Natural killer cell (primary cell): ENCODE measurements at regions not wholly inside any gene's neighbourhood (a gene's known extent, or its start where the extent isn't known, plus 50 kb on each side); places are given as distances from the start of the nearest gene placed in this dataset.

Experiments used
- ATAC-seq, 3 donors: fragments of 150-1000 bp in 2 of 3; fragments of 200-7000 bp in 1 of 3; cut with Tn5 transposase; 1 replicate in 1 of 3; 2 replicates in 2 of 3; pipeline ENCODE4 v1.10.0; 2021; ENCODE audit warnings: mild to moderate bottlenecking in 2 of 3, moderate library complexity in 2 of 3
- DNase-seq, 2 donors: peaks; one replicate each; pipeline versions ENCODE4 v3.0.0 to v3.0.0-alpha.2; 2013 to 2021; ENCODE audit warnings: mixed read lengths in 1 of 2
- H3K27ac ChIP-seq: one replicate; pipeline ENCODE4 v1.5.1; 2013; ENCODE audit warnings: mild to moderate bottlenecking, low read length
- H3K27me3 ChIP-seq: one replicate; pipeline ENCODE4 v1.6.1; 2013; ENCODE audit warnings: low read length; ENCODE audit not compliant: control insufficient read depth, insufficient read depth
- H3K36me3 ChIP-seq: one replicate; pipeline ENCODE4 v1.6.1; 2013; ENCODE audit warnings: low read length; ENCODE audit not compliant: control insufficient read depth, insufficient read depth
- H3K4me1 ChIP-seq: one replicate; pipeline ENCODE4 v1.6.1; 2013; ENCODE audit warnings: low read length; ENCODE audit not compliant: control insufficient read depth, insufficient read depth
- H3K4me3 ChIP-seq: one replicate; pipeline ENCODE4 v1.5.1; 2013; ENCODE audit warnings: low read length
- H3K9me3 ChIP-seq: one replicate; pipeline ENCODE4 v1.6.1; 2013; ENCODE audit warnings: low read length; ENCODE audit not compliant: control insufficient read depth, insufficient read depth
- H3K27ac Mint-ChIP-seq, 2 donors: one replicate each; pipeline ENCODE4 v1.8.0; 2022; ENCODE audit warnings: mild to moderate bottlenecking in 2 of 2, mixed read lengths in 2 of 2, moderate library complexity in 1 of 2
- H3K27me3 Mint-ChIP-seq, 2 donors: one replicate each; pipeline ENCODE4 v1.8.0; 2022; ENCODE audit warnings: low read depth in 2 of 2, mixed read lengths in 2 of 2
- H3K36me3 Mint-ChIP-seq: one replicate; pipeline ENCODE4 v1.8.0; 2022; ENCODE audit warnings: mixed read lengths
- H3K4me1 Mint-ChIP-seq, 2 donors: one replicate each; pipeline ENCODE4 v1.8.0; 2022; ENCODE audit warnings: mixed read lengths in 2 of 2
- H3K4me3 Mint-ChIP-seq: one replicate; pipeline ENCODE4 v1.8.0; 2022; ENCODE audit warnings: mild to moderate bottlenecking, moderate library complexity, mixed read lengths
- H3K9me3 Mint-ChIP-seq, 2 donors: one replicate each; pipeline ENCODE4 v1.8.0; 2022; ENCODE audit warnings: mixed read lengths in 2 of 2
- WGBS: methylation state at CpG from one replicate; pipeline ENCODE4 v1.1.7; 2013; ENCODE audit warnings: missing lambda C conversion rate; ENCODE audit not compliant: insufficient coverage; 5-methylcytosine and 5-hydroxymethylcytosine counted together
- intact Hi-C: fragments of 100-400 bp; cut with micrococcal nuclease; formaldehyde crosslinking; loops from one replicate; pipeline ENCODE4 v1.14.2; 2022
- TF ChIP-seq, protein P1 (sequence below): fragments of 200-600 bp; IDR thresholded peaks from one replicate; pipeline ENCODE4 v1.8.0; 2022; ENCODE audit warnings: antibody characterized with exemption

DNA sequence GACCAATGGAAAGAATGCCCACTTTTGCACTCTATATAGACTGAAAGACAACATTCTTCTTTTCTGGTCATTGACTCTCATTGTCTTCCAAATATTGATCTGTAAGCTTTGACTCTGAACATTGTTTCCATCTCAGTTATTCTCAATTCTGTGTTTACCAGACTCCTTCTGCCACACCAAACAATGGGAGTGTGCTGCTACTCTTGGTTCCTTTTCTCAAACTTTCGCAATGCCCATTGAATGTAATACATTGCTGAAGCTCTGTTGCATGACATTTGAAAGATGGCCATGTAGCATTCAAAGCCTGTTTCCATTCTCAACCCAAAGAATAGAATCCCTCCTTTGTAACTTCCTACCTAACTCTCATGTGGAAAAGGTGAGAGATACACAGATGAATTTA is 136.2 kb downstream of the BTC start:
- no peaks in the 10 kb centered on the region for H3K9me3 ChIP-seq
- Mint-ChIP-seq H3K27ac (no peak overlapping the region), H3K36me3 (no peaks in the 10 kb centered on the region), H3K9me3 (peaks cover 0 to 2% of the 10 kb centered on the region in 2 donors), H3K27me3 (no peaks in the 10 kb centered on the region), H3K4me3 (no peak overlapping the region), H3K4me1 (no peaks in the 10 kb centered on the region)
- no peaks in the 10 kb centered on the region for H3K4me1 ChIP-seq
- intact Hi-C loops = no loop called here
- H3K27me3 ChIP-seq = no peaks in the 10 kb centered on the region
- ATAC-seq (no peak), DNase-seq (no peak)
- H3K36me3 ChIP-seq = no peaks in the 10 kb centered on the region
- WGBS = 87% methylated on average over 1 of the region's 1 CpG
- no peak overlapping the region for H3K27ac ChIP-seq
- TF ChIP-seq, protein P1, sequence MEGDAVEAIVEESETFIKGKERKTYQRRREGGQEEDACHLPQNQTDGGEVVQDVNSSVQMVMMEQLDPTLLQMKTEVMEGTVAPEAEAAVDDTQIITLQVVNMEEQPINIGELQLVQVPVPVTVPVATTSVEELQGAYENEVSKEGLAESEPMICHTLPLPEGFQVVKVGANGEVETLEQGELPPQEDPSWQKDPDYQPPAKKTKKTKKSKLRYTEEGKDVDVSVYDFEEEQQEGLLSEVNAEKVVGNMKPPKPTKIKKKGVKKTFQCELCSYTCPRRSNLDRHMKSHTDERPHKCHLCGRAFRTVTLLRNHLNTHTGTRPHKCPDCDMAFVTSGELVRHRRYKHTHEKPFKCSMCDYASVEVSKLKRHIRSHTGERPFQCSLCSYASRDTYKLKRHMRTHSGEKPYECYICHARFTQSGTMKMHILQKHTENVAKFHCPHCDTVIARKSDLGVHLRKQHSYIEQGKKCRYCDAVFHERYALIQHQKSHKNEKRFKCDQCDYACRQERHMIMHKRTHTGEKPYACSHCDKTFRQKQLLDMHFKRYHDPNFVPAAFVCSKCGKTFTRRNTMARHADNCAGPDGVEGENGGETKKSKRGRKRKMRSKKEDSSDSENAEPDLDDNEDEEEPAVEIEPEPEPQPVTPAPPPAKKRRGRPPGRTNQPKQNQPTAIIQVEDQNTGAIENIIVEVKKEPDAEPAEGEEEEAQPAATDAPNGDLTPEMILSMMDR = no peak
- H3K4me3 ChIP-seq = no peak overlapping the region

DNA sequence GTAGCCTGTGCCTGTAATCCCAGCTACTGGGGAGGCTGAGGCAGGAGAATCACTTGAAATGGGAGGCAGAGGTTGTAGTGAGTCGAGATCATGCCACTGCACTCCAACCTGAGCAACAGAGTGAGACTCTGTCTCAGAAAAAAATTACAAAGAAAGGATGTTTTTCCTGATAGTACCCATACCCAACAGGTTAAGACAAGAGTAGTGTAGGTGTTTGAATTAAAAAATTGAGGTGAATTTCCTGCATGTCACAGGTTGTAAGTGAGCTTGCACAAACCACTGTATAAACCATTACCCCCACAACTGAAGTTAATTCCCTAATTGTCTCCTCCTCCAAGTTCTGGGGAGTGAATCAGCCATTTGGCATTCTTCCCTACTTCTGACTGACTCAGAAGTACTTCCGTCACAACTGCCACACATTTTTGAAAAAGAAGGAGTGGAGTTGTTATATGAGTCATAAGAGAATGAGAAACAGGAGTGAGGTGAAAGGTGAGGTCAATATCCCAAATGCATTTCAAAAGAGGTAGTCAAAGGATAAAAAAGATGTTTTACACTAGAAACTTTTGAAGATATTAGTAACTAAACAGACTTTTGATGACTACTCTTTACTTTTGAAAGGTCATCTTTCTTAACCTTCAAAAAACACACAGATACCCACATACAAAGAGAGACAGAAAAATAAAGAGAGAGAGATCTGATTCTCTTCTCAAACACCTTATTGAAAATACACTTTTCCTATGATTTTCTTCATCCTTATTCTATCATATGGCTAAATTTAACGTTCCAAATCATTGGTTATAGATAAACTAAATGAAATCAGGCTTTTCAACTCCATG is 134.5 kb downstream of the BTC start:
- Histone ChIP-seq H3K4me3 (no peak overlapping the region), H3K27ac (no peak overlapping the region), H3K9me3 (no peaks in the 10 kb centered on the region), H3K4me1 (no peaks in the 10 kb centered on the region), H3K27me3 (no peaks in the 10 kb centered on the region), H3K36me3 (no peaks in the 10 kb centered on the region)
- ATAC-seq = no peak
- Mint-ChIP-seq H3K36me3 (no peaks in the 10 kb centered on the region), H3K4me1 (no peaks in the 10 kb centered on the region), H3K27me3 (no peaks in the 10 kb centered on the region), H3K27ac (no peak overlapping the region), H3K4me3 (no peak overlapping the region), H3K9me3 (peaks cover 0 to 2% of the 10 kb centered on the region in 2 donors)
- TF ChIP-seq, protein P1 = no peak
- WGBS = 57% methylated on average over 2 of the region's 3 CpGs
- intact Hi-C loops = no loop called here
- DNase-seq = peak in 1 of 2 donors; percentile 3

DNA sequence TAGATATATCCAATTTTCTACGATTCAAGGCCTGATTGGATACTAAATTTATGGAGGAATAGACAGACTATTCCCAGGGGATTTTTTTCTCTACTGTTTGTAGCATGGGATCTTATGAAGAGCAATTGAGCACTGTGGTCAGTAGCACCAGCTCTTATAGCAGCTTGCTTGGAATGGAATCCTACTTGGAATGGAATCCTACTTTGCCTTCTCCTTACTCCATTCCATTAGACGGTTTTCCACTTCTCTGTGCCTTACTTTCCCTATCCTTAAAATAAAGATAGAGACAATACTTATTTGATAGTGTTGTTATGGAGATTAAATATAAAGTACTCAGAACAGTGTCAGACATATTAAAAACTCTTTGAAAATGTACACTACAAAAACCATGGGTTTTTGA is 133.5 kb downstream of the BTC start:
- Histone ChIP-seq H3K9me3 (no peaks in the 10 kb centered on the region), H3K36me3 (no peaks in the 10 kb centered on the region), H3K27me3 (no peaks in the 10 kb centered on the region), H3K4me1 (no peaks in the 10 kb centered on the region), H3K4me3 (no peak overlapping the region), H3K27ac (no peak overlapping the region)
- ATAC-seq (no peak), DNase-seq (no peak)
- no peak overlapping the region for H3K4me3 Mint-ChIP-seq
- no peaks in the 10 kb centered on the region for H3K27me3 Mint-ChIP-seq
- H3K9me3 Mint-ChIP-seq = peaks cover 0 to 2% of the 10 kb centered on the region in 2 donors
- no peaks in the 10 kb centered on the region for H3K36me3 Mint-ChIP-seq
- WGBS = 100% methylated on average over 1 of the region's 2 CpGs
- H3K4me1 Mint-ChIP-seq = no peaks in the 10 kb centered on the region
- TF ChIP-seq, protein P1 = no peak
- H3K27ac Mint-ChIP-seq = no peak overlapping the region
- intact Hi-C loops = no loop called here
